Right lobe of liver (tissue), 6 donors: ENCODE measurements at regions not wholly inside any gene's neighbourhood (a gene's known extent, or its start where the extent isn't known, plus 50 kb on each side); places are given as distances from the start of the nearest gene placed in this dataset.

Experiments
- ATAC-seq, 4 donors: fragments of 200-7000 bp; cut with Tn5 transposase; one replicate each; pipeline ENCODE4 v1.9.1; 2020; ENCODE audit warnings: mild to moderate bottlenecking in 4 of 4, moderate library complexity in 4 of 4
- DNase-seq, 3 donors: peaks; one replicate each; pipeline ENCODE4 v3.0.0-alpha.2; 2020
- H3K27ac ChIP-seq, 3 donors: fragments of 200-600 bp; one replicate each; pipeline ENCODE4 v1.8.0; 2022
- H3K27me3 ChIP-seq, 2 donors: fragments of 200-600 bp; one replicate each; pipeline ENCODE4 v1.8.0; 2022
- H3K36me3 ChIP-seq, 4 donors: fragments of 200-600 bp; sonication (generic) in 1 of 4; one replicate each; pipeline versions ENCODE4 v1.5.1 to v1.8.0; 2017 to 2022; ENCODE audit warnings: control low read depth in 1 of 4
- H3K4me1 ChIP-seq, 4 donors: fragments of 200-600 bp; sonication (generic) in 1 of 4; one replicate each; pipeline versions ENCODE4 v1.5.1 to v1.8.0; 2017 to 2022; ENCODE audit warnings: control low read depth in 1 of 4
- H3K4me3 ChIP-seq, 3 donors: fragments of 200-600 bp; one replicate each; pipeline ENCODE4 v1.8.0; 2022
- H3K9me3 ChIP-seq, 4 donors: fragments of 200-600 bp; sonication (generic) in 1 of 4; one replicate each; pipeline versions ENCODE4 v1.5.1 to v1.8.0; 2017 to 2022; ENCODE audit warnings: control low read depth in 1 of 4
- CTCF ChIP-seq, 4 donors: fragments of 200-600 bp in 3 of 4; fragments of 450-650 bp in 1 of 4; IDR thresholded peaks; one replicate each; pipeline versions ENCODE4 v1.5.1 to v1.8.0; 2016 to 2022; ENCODE audit warnings: antibody characterized with exemption in 4 of 4, mild to moderate bottlenecking in 2 of 4
- POLR2A ChIP-seq: fragments of 450-650 bp; IDR thresholded peaks from one replicate; pipeline ENCODE4 v1.6.1; 2017; ENCODE audit warnings: antibody characterized with exemption, mild to moderate bottlenecking
- WGBS: methylation state at CpG from one replicate; pipeline ENCODE4 v1.1.6; 2018; ENCODE audit warnings: low coverage, low lambda C conversion rate; ENCODE audit not compliant: insufficient coverage; ENCODE audit errors: missing lambda C conversion rate; 5-methylcytosine and 5-hydroxymethylcytosine counted together
- intact Hi-C, 2 donors: fragments of 100-400 bp; cut with DNase I; formaldehyde crosslinking; loops; one replicate each; pipeline versions ENCODE4 v1.11.2 to v1.14.1; 2022
- donor health status: DM: no; HTN: yes; CAD: no.
- donor health status: DM: no; HTN: no; CAD: no.
- donor health status: DM: no; HTN: no; CAD: no.
- donor health status: DM: no; HTN: yes; CAD: no.
- donor health status: DM: no; HTN: yes; CAD: no.

- 69% methylated on average over 5 of the region's 5 CpGs for WGBS
- Histone ChIP-seq H3K27ac (no peak overlapping the region), H3K9me3 (no peaks in the 10 kb centered on the region), H3K36me3 (no peaks in the 10 kb centered on the region), H3K27me3 (no peaks in the 10 kb centered on the region), H3K4me1 (no peaks in the 10 kb centered on the region), H3K4me3 (no peak overlapping the region)
- intact Hi-C loops = no loop called here
- ATAC-seq = no peak
- no peak for DNase-seq
- TF ChIP-seq POLR2A (no peak), CTCF (IDR thresholded peaks at IDR 0.05) (no peak)
Measured at GRCh38 chr7:21054427-21055112, 267.9 kb upstream of the SP8 start.

- TF ChIP-seq POLR2A (no peak), CTCF (IDR thresholded peaks at IDR 0.05) (no peak)
- intact Hi-C loops = no loop called here
Measured at GRCh38 chr7:21059069-21059468, 272.4 kb upstream of the SP8 start.

GRCh38 chr7:21063106-21063505 is 276.4 kb upstream of the SP8 start:
- ATAC-seq (no peak), DNase-seq (no peak)
- H3K36me3 ChIP-seq = no peaks in the 10 kb centered on the region
- intact Hi-C loops = no loop called here
- TF ChIP-seq CTCF (IDR thresholded peaks at IDR 0.05) = no peak
- TF ChIP-seq POLR2A = no peak
- H3K4me1 ChIP-seq = peaks cover 0 to 11% (median 0%) of the 10 kb centered on the region in 4 donors
- no peaks in the 10 kb centered on the region for H3K9me3 ChIP-seq
- H3K4me3 ChIP-seq = no peak overlapping the region
- no peaks in the 10 kb centered on the region for H3K27me3 ChIP-seq
- H3K27ac ChIP-seq = no peak overlapping the region
- WGBS = 74% methylated on average over 2 of the region's 2 CpGs

More at GRCh38 chr7:21059069-21059468, 272.4 kb upstream of the SP8 start:
- ATAC-seq (no peak), DNase-seq (no peak)
- H3K4me3 ChIP-seq = no peak overlapping the region
- 78% methylated on average over 2 of the region's 2 CpGs for WGBS
- H3K27ac ChIP-seq = no peak overlapping the region
- H3K27me3 ChIP-seq = no peaks in the 10 kb centered on the region
- H3K4me1 ChIP-seq = no peaks in the 10 kb centered on the region
- H3K9me3 ChIP-seq = no peaks in the 10 kb centered on the region
- H3K36me3 ChIP-seq = no peaks in the 10 kb centered on the region

- ATAC-seq (peak; percentile 41 to 100 (median 95)), DNase-seq (no peak)
- Histone ChIP-seq H3K4me1 (peaks cover 0 to 11% (median 0%) of the 10 kb centered on the region in 4 donors), H3K27me3 (no peaks in the 10 kb centered on the region), H3K36me3 (no peaks in the 10 kb centered on the region), H3K27ac (no peak overlapping the region), H3K4me3 (no peak overlapping the region), H3K9me3 (no peaks in the 10 kb centered on the region)
- TF ChIP-seq POLR2A (no peak), CTCF (IDR thresholded peaks at IDR 0.05) (no peak)
- WGBS = 53% methylated on average over 6 of the region's 6 CpGs
- intact Hi-C loops = no loop called here
Measured at GRCh38 chr7:21064698-21065648, 278.3 kb upstream of the SP8 start.
